OCI-LY7 (cell line): ENCODE measurements at regions not wholly inside any gene's neighbourhood (a gene's known extent, or its start where the extent isn't known, plus 50 kb on each side); places are given as distances from the start of the nearest gene placed in this dataset.

Source experiments
- EZH2phosphoT487 ChIP-seq: fragments of 200-600 bp; sonication (generic); IDR thresholded peaks from 2 replicates; pipeline ENCODE4 v1.6.1; 2018; ENCODE audit warnings: low read depth, borderline replicate concordance, mild to moderate bottlenecking, mixed run types, antibody characterized with exemption, low read length, moderate library complexity, mixed read lengths
- TF ChIP-seq, protein P1 (sequence below): fragments of 200-600 bp; sonication (generic); conservative IDR thresholded peaks from 2 replicates; pipeline ENCODE4 v1.5.1; 2014; ENCODE audit warnings: mild to moderate bottlenecking, antibody characterized with exemption, low read length, moderate library complexity, mixed read lengths

DNA sequence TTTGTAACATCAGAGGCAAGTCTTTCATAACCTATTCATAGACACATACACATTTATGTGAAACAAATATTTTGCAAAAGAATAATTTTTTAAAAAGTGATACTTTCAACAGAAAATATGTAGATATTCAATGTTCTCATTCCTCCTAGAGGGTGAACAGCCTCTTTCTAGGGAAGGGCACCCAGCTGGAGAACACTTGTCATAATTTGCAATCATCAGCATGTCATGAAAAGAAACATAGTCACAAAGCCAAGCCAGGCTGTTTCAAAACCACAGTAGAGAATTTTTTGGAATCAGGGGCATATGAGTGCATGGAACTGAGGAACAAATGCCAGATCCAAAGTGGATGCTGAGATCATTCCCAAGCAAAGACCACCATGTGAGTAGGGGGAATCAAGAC, 406.9 kb upstream of the ADAMTS9 start:
- TF ChIP-seq, protein P1, sequence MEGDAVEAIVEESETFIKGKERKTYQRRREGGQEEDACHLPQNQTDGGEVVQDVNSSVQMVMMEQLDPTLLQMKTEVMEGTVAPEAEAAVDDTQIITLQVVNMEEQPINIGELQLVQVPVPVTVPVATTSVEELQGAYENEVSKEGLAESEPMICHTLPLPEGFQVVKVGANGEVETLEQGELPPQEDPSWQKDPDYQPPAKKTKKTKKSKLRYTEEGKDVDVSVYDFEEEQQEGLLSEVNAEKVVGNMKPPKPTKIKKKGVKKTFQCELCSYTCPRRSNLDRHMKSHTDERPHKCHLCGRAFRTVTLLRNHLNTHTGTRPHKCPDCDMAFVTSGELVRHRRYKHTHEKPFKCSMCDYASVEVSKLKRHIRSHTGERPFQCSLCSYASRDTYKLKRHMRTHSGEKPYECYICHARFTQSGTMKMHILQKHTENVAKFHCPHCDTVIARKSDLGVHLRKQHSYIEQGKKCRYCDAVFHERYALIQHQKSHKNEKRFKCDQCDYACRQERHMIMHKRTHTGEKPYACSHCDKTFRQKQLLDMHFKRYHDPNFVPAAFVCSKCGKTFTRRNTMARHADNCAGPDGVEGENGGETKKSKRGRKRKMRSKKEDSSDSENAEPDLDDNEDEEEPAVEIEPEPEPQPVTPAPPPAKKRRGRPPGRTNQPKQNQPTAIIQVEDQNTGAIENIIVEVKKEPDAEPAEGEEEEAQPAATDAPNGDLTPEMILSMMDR: no peak
- TF ChIP-seq EZH2phosphoT487: no peak
